Ishikawa (cell line): ENCODE measurements at regions not wholly inside any gene's neighbourhood (a gene's known extent, or its start where the extent isn't known, plus 50 kb on each side); places are given as distances from the start of the nearest gene placed in this dataset.

Experiments used
- EP300 ChIP-seq: IDR thresholded peaks from 2 replicates; pipeline ENCODE4 v1.6.1; 2012; ENCODE audit warnings: borderline replicate concordance
- FOXM1 ChIP-seq: IDR thresholded peaks from 2 replicates; pipeline ENCODE4 v1.6.1; 2012; ENCODE audit warnings: low read depth, borderline replicate concordance
- RAD21 ChIP-seq: IDR thresholded peaks from 2 replicates; pipeline ENCODE4 v1.6.1; 2012; ENCODE audit warnings: low read depth
- TAF1 ChIP-seq: IDR thresholded peaks from 2 replicates; pipeline ENCODE4 v1.6.1; 2012; ENCODE audit warnings: low read depth, mild to moderate bottlenecking
- YY1 ChIP-seq: IDR thresholded peaks from 2 replicates; pipeline ENCODE4 v1.6.1; 2012; ENCODE audit warnings: low read depth
- ZBTB7A ChIP-seq: IDR thresholded peaks from 2 replicates; pipeline ENCODE4 v1.6.1; 2012; ENCODE audit warnings: low read depth
- TF ChIP-seq, protein P1 (sequence below): IDR thresholded peaks from 2 replicates; pipeline ENCODE4 v1.6.1; 2012
- TF ChIP-seq, protein P2 (sequence below): IDR thresholded peaks from 2 replicates; pipeline ENCODE4 v1.6.1; 2012; ENCODE audit warnings: low read depth, mild to moderate bottlenecking

DNA sequence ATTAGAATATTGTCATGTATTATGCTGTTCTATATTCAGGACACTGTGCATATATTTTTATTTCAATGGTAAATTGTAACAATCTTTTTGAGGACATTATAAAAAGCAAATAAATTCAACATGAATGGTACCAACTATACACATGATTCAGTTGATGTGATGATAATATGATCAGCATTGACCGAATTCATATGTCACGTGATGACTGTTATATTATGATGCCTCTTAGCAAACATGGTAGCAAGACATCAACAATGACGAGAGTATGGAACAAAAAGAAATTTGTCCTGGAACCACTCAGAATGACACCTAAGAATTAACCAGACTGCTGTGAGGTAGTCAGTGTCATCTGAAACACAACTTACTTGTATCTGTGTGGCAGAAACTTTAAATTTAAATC lies 161.5 kb upstream of the OR13F1 start:
- TF ChIP-seq, protein P1, sequence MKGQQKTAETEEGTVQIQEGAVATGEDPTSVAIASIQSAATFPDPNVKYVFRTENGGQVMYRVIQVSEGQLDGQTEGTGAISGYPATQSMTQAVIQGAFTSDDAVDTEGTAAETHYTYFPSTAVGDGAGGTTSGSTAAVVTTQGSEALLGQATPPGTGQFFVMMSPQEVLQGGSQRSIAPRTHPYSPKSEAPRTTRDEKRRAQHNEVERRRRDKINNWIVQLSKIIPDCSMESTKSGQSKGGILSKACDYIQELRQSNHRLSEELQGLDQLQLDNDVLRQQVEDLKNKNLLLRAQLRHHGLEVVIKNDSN, result no peak
- no peak for TF ChIP-seq EP300
- no peak for TF ChIP-seq FOXM1
- TF ChIP-seq TAF1, result no peak
- TF ChIP-seq, protein P2, sequence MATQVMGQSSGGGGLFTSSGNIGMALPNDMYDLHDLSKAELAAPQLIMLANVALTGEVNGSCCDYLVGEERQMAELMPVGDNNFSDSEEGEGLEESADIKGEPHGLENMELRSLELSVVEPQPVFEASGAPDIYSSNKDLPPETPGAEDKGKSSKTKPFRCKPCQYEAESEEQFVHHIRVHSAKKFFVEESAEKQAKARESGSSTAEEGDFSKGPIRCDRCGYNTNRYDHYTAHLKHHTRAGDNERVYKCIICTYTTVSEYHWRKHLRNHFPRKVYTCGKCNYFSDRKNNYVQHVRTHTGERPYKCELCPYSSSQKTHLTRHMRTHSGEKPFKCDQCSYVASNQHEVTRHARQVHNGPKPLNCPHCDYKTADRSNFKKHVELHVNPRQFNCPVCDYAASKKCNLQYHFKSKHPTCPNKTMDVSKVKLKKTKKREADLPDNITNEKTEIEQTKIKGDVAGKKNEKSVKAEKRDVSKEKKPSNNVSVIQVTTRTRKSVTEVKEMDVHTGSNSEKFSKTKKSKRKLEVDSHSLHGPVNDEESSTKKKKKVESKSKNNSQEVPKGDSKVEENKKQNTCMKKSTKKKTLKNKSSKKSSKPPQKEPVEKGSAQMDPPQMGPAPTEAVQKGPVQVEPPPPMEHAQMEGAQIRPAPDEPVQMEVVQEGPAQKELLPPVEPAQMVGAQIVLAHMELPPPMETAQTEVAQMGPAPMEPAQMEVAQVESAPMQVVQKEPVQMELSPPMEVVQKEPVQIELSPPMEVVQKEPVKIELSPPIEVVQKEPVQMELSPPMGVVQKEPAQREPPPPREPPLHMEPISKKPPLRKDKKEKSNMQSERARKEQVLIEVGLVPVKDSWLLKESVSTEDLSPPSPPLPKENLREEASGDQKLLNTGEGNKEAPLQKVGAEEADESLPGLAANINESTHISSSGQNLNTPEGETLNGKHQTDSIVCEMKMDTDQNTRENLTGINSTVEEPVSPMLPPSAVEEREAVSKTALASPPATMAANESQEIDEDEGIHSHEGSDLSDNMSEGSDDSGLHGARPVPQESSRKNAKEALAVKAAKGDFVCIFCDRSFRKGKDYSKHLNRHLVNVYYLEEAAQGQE, result no peak
- TF ChIP-seq YY1, result no peak
- TF ChIP-seq RAD21, result no peak
- TF ChIP-seq ZBTB7A, result no peak
